Stimulated activated naive CD8-positive, alpha-beta T cell treated with anti-CD3 and anti-CD28 coated beads, Interleukin-15, Interleukin-2, amounts not matched to agents 100 U/mL and 50 U/mL, for 24 hours (primary cell): ENCODE measurements at regions not wholly inside any gene's neighbourhood (a gene's known extent, or its start where the extent isn't known, plus 50 kb on each side); places are given as distances from the start of the nearest gene placed in this dataset.
"Not testable (repeated sequence)": the region's sequence is repeated elsewhere in the genome, so short reads cannot be mapped to it uniquely, and the experiment has no call there.

Experiments used
- ATAC-seq: fragments of 150-1000 bp; cut with Tn5 transposase; one replicate; pipeline ENCODE4 v1.10.0; 2021
- DNase-seq: peaks from one replicate; pipeline ENCODE4 v3.0.0; 2021

DNA sequence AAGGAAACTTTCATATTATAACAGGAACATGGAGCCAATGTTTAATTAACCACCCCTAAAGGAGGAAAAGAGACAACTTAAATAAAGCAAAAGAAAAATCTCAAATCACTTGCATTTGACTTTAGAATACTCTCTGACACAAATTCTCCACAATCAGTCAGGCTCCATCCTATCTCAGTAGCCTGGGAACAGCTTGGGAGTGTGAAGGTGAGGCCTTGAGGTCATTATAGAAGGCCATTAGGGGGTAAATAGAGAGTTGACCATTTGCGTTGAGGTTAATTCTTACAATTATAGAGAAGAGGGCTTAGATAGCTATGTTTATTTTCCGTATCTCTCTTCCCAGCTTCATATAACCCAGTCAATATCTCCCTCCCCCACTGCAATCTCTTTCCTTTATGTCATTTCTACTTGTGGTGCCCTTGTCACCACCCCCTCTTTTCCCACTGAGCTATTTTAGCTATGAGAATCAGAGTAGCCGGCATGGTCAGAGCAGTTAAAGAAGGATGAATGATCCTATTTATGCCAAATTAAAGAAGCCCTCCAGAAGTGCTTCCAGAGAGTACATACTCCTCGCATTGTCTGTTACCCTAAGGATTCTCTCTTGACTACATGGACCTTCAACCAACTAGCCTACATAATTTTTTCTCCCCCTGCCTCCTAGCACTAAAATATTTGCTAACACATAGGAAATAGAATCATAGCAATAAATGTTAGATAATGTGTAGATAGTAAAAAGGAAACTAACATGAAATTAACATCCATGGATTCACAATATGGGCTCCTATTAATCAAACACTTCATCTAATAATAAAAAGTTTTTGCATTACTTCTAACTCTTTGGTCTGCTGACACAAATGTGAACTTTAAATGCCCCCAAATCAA is 135.2 kb upstream of the KRR1 start:
- ATAC-seq, result no peak
- DNase-seq, result no peak

DNA sequence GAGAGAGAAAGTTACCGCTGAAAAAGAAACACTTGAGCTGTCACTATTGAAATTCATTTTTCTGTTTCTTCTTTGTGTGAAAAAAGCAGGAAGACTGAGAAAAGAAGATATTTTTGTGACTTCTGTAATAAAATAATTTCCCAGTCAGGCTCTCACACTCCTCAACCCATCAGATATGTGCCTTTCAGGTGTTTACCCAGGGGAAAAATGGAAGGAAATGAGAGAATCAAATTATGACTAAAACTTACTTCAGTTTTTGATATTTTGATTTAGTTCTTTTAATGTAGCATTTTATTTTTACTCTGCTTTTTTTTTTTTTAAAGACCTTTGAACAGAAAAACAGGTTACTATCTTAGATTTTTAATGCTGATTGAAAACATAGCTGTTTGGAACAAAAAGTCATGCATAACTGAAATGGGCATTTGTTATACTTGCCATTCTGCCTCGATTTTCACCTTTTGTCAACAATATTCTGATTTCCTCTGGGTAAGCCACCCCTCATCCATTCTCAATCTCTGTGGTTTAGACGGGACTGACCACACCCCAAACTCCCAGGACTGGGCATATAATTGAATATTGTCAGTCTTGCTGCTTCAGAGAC is 133.2 kb upstream of the KRR1 start:
- ATAC-seq (no peak), DNase-seq (no peak)

DNA sequence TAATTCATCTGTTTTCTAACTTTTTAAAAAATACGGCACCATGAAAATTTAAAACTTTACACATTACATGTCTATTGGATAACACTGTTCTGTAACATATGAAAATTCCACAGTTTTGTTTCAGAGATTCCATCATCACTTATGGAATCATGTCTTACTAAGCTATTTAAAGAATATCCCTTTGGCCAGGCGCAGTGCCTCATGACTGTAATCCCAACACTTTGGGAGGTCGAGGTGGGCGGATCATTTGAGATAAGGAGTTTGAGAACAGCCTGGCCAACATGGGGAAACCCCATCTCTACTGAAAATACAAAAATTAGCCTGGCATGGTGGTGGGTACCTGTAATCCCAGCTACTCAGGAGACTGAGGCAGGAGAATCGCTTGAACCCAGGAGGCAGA is 131.7 kb upstream of the KRR1 start:
- not testable (repeated sequence) for DNase-seq, ATAC-seq

DNA sequence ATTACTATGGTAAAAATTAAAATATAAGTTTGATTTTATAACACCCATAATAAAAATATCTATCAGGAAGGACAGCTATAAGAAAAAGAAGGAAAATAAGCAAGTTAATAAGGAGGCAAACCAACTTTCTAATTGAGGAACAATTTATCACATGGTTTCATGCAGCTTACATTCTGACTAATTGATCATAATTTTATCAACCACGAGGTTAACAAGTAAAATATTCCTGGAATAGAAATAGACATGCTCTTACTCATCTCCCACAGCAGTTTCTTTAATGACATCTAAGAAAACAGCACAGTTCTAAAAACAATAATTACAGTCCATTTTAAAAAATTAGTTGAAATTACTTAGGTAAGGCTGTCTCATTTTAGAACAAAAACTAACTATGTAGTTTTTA is 130.8 kb upstream of the KRR1 start:
- no peak for DNase-seq
- ATAC-seq, result peak; percentile 11

DNA sequence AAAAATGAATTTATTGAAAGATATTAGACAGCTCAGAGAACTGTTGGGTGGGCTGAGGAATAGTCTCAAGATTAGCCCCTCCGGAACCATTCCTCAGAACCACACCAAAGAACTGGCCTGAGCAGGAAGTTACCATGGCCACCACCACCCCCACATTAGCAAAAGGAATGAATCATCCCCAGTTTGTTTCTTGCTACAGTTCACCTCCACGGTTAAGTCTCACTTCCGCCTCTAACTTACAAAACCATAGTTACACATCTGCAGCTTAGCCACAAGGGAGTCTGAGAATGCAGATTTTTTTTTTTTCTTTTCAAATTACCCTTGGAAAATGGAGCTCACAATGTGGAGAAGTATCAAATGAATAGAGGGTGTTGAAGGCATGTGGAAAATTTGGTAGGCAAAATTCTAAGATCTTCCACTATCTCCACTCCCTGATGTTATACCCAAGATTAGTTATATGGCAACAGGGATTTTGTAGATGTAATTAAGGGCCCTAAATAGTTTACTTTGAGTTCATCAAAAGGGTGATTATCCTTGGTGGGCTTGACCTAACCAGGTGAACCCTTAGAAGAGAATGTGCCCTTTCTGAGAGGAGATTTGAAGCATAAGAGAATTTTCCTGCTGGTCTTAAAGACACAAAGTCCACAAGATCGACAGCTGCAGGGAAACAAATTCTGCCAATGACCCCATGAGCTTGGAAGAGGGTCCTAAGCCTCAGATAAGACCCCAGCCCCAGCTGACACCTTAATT is 129.8 kb upstream of the KRR1 start:
- ATAC-seq (peak; percentile 95), DNase-seq (peak; percentile 57)

DNA sequence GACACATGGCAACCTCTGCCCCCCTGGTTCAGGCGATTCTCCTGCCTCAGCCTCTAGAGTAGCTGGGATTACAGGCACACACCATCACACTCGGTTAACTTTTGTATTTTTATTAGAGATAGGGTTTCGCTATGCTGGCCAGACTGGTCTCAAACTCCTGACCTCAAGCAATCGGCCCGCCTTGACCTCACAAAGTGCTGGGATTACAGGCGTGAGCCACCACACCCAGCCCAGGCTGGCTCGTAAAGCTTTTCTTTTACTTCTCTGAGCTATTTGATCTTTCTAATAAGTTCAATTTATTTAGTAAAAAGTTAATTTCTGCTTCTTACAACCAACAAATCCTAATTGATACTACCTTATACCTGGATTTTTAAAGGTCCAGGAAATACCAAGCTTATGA is 127.4 kb upstream of the KRR1 start:
- ATAC-seq (no peak), DNase-seq (no peak)

DNA sequence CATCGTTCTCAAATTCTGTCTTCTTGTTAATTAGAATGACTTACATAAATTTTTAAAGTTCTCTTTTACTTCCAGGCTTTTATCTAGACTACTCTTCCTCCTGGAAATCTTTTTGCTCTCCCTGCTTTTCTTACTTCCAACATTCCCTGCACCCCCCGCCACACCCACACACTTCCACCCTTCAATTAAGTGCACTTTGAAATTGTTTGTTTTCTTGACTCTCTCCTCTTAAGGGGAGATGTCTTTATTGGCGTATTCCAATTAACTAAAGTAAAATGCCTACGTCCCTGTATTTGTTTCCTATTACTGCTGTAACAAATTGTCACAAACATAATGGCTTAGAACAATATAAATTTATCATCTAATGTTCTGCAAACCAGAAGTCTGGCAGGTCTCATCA is 125.2 kb upstream of the KRR1 start:
- DNase-seq (no peak), ATAC-seq (no peak)

DNA sequence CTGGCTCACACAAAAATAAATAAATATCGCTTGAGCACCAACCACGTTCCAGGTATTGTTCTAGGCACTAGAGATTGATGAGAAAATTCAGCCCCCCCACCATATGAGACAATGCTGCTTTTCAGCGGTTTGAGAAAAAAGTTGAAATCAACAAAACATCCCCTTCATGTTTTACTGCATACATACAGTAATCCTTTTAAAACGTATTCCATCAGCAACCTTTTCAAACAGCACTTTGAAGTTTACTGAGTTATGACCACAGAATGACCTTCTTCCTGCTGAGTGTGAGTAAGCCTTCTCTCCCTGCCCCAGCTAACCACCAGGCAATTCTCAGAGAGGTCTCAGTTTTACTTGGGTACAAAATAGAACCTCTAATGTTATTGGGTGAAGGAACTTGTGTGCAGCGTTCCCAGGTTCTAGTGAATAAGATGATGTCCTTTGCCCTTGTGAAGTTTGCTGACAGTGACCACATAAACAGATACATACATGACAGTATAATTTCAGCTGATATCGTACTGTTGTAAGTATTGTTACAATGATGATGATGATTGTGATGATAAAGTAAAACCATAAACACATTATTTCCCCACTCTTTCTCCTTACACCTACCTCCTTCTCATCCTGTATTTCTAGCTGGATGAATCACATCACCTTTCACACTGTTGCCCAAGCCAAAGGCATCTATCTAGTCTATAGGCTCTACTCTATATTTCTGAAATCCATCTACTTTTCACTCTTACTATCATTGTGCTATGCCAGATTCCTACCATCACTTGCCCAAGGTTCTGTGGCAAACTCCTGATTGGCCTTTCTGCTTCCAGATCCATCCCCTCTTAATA is 124.4 kb upstream of the KRR1 start:
- ATAC-seq (peak; percentile 98), DNase-seq (peak; percentile 30)

DNA sequence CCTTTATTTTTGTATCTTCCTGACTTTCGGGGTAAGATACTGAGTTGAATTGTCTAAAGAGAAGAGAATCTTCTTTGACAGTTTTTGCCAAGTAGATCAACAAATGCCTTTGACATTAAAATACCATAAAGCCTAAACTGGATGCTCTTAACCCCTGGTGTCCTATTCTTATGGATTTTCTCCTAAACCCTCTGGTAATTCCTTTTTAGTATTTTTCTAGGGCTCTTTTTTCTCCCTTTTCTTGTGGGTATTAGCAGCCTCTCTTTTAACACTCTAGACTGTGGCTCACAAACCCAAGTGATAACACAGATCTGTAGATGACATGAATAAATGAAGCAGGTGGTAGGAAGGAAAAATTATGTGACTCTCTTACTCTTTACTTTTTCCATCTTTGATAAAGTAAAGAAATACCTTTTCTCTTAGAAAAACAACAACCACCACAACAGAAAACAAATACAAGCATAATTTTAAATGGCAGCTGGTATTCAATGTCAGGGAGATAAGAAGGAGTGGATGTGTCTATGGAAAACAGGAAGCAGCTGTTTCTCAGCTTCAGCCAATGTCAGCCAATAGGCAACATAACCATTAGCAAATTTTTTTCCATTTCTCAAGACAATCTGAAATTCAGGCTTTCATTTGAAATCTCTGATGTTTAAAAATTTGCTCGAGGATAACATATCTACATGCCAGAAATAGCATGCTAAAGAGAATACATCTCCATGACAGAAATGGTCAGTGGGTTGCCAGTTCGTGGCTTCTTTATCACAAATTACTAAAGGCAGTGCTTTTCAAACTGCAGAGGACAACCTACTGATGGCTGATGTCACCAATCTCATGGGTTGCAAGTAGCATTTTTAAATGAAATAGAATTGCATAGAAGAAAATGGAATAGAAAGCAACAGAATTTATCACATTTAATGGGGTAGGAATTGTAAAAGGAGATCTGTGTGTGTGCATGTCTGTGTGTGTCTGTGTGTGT is 123.1 kb upstream of the KRR1 start:
- DNase-seq (no peak), ATAC-seq (no peak)

DNA sequence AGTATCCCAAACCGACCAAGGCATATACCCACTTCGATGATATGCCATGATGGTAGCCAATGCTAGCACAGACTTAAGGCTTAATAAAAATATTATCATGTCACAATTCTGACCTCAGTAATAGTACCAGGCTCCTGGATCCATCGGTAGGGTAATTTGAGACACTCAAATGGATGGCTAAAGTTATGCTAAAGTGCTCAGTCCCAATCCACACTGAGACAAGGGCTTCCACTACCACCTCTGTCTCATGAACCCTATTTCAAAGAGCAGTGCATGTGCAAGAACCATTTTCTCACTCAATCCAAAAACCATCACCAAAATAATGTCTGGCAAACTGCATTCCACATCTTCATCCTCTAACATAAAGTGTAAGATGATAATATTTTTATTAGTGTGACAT is 122.4 kb upstream of the KRR1 start:
- no peak for DNase-seq

DNA sequence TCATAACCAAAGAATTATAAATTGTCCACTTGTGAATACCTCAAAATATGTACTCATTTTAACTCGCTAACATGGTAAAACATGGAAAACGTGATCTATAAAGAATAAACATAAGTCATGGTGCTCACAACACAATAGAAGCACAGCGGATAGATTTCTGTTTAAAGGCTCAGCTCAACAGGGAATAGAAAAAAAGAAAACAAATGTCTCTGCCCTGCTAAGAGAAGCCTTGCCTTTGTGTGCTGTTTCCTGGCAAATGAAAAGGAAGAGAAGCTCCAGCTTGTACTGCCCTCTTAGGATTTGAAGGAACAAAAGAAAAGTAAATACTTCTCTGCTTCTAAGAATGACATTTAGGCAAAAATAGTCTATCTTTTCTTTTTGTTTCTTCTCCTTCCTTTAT is 121.0 kb upstream of the KRR1 start:
- DNase-seq (no peak), ATAC-seq (no peak)

More for the DNA sequence above, 122.4 kb upstream of the KRR1 start:
- no peak for ATAC-seq

DNA sequence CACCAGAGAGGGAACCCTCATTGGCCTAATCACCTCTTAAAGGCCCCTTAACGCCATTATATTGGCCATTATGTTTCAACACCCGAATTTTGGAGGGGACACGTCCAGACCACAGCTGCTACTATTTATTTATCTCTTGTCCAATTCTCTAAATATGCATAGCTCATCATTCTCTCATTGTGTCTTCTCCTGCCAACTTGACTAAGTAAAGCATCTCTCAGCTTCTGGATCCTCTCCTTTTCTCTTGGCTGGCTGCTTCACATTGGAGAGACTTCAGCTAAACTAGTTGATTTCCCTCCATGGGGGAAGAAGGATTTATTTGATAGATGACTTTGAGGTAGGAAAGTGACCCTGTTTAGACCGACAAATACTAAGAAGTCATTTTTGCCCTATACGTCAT is 120.4 kb upstream of the KRR1 start:
- ATAC-seq (no peak), DNase-seq (no peak)

DNA sequence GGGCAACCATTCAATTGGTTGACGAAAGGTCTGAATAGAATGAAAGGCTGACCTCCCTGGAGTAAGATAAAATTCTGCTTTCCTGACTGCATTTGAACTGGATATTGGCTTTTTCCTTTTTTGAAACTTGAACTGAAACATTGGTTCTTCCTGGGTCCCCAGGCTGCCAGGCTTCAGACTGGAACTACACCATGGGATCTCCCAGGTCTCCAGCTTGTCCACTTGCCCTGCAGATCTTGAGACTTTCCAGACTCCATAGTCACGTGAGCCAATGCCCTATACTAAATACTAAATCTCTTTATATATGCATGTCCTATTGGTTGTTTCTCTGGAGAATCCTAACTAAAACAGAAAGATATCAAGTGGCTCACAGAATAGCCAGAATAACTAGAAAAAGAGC is 118.7 kb upstream of the KRR1 start:
- DNase-seq (no peak), ATAC-seq (no peak)

DNA sequence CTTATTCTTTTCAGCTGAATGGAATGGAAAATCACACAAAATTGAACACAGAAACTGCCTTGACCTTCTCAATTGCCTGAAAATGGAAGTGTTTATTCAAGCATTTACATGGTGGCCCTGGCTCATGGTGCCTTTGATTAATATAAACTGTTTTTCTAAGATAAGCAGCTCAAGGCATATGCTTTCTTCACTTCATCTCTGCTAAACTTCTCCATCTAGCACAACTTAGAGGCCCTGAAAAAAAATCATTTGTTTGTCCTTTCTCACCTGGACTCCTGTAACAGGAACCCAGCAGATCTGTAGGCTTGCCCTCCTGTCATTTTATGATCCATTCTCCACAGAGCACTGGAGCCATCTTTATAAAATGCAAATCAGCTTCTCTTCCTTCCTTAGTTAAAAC is 117.5 kb upstream of the KRR1 start:
- no peak for ATAC-seq
- no peak for DNase-seq

DNA sequence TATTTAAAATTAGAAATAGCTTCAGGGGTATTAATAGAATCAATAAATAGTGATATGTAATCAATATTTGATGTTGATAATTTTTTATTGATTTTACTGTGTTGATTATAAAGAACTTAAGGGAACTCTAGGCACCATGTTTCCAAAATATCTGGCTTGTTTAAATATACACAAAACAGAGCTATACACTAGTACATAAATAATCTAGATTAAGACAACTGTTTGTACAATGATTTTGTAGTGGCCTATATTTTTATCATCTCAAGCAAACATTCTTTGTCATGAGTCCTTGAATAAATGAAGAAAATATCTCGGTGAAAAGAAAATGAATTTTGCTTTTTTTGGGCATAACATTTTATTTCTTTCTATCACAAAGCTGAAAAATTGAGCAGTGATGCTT is 117.1 kb upstream of the KRR1 start:
- ATAC-seq (no peak), DNase-seq (no peak)

DNA sequence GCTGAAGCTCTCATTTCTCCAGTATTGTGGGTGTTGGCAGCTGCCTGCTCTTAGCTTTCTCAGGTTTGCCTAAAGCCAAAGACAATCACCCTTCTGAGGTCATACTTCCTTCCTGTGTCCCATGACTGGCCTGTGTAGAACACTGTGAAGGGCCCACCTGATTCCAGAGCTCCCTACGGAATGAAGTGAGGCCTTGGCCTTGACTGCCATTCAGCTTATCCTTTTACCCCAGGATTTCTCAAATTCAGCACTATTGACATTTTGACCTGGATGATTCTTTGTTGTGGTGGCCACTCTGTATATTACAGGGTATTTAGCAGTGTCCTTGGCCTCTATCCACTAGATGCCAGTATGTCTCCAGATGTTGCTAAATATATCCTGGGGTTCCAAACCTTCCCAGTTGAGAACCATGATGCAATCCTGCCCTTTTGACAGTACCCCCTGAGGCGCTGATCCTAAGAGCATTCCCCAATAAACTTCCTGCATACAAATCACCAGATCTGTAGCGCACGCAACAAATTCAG is 112.3 kb upstream of the KRR1 start:
- ATAC-seq (peak; percentile 28), DNase-seq (no peak)

DNA sequence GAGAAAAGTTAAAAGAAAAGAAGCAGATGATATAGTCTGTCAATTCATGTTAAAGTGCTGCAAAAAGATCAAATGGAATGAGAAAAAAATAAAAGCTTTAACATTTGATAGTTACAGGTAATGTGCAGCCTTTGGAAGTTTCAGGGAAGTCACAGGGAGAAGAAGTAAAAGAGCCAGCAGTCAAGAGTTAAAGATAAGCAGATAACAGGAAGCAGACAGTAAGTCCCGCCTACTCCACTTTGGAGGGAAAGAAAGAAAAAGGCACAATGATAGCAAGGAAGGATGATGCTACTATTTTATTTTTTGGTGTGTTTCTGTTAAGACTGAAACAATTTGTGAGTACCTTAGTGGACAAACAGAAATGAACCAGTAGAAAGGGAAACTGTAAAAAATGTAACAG is 111.1 kb upstream of the KRR1 start:
- DNase-seq, result no peak
- no peak for ATAC-seq

DNA sequence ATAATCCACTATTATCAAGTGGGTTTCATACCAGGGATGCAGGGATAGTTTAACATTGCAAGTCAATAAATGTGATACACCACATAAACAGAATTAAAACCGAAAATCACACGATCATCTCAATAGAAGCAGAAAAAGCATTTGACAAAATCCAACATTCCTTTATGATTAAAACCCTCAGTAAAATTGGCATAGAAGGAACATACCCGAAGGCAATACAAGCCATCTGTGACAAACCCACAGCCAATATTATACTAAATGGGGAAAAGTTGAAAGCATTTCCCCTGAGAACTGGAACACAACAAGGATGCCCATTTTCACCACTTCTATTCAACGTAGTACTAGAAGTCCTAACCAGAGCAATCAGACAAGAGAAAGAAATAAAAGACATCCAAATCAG is 103.0 kb upstream of the KRR1 start:
- not testable (repeated sequence) for DNase-seq, ATAC-seq

DNA sequence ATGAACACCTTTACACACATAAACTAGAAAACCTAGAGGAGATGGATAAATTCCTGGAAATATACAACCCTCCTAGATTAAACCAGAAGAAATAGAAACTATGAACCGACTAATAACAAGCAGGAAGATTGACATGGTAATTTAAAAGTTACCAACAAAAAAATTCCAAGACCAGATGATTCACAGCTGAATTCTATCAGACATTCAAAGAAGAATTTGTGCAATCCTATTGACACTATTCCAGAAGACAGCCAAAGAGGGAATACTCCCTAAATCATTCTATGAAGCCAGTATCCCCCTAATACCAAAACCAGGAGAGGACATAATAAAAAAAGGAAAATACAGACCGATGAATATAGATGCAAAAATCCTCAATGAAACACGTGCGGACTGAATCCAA is 102.6 kb upstream of the KRR1 start:
- DNase-seq (no peak), ATAC-seq (no peak)

DNA sequence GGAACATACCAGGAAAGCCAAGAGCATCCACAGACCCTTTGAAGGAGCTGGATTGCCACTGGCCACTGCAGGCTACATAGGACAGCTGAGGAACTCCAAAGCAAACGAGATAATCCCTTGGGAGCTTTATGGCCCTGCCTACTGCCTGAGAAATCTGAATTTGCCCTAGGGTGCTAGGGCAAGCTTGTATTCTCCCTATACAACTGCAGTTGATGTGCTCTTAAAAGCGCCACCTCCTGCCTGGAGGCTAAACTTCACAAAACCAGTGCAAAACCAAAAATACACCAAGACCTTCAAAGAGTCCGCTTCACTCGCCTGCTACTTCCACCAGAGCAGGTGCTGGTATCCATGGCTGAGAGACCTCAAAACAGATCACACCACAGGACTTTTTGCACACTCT is 99.6 kb upstream of the KRR1 start:
- ATAC-seq, result no peak
- DNase-seq, result no peak

DNA sequence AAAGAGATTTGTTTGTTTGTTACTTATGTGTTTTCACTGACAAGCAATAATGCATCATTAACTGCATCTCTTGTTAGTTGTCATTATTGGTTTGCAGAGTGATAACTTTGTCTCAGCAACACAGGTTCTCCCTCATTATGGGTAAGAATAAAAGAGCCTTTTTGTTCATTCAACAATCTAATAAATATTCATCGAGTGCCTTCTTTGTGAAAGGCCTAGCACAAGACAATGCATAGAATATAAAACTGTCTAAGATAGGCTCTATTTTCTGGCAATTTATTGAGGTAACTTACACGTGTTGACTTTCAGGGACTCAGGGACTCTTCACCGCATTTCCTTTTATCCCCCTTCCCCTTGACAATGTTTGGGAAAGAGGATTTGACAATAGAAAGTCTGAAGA is 95.5 kb upstream of the KRR1 start:
- no peak for ATAC-seq
- DNase-seq, result no peak
